ENCODE measurements at regions not wholly inside any gene's neighbourhood (a gene's known extent, or its start where the extent isn't known, plus 50 kb on each side); places are given as distances from the start of the nearest gene placed in this dataset.

GRCh38 chr11:42967653-42968052 is 344.1 kb upstream of the API5 start:
- TF ChIP-seq CTCF (IDR thresholded peaks at IDR 0.05; ENCODE audit: low read depth, low read length) = no peak
- no peak for DNase-seq
- peaks cover 34% of the 10 kb centered on the region for H3K27me3 ChIP-seq (ENCODE audit: insufficient read depth, low read depth, severe bottlenecking)
- H3K36me3 ChIP-seq = no peaks in the 10 kb centered on the region
- no peaks in the 10 kb centered on the region for H3K9me3 ChIP-seq (ENCODE audit: severe bottlenecking)
- H3K27ac ChIP-seq = no peak overlapping the region
- no peak overlapping the region for H3K4me3 ChIP-seq (ENCODE audit: low read depth, low read length)

GRCh38 chr11:42972741-42973140 is 339.1 kb upstream of the API5 start:
- Histone ChIP-seq H3K9me3 (ENCODE audit: severe bottlenecking) (no peaks in the 10 kb centered on the region), H3K36me3 (no peaks in the 10 kb centered on the region), H3K4me3 (ENCODE audit: low read depth, low read length) (no peak overlapping the region), H3K27ac (no peak overlapping the region), H3K27me3 (ENCODE audit: insufficient read depth, low read depth, severe bottlenecking) (peaks cover 31% of the 10 kb centered on the region)
- no peak for TF ChIP-seq CTCF (IDR thresholded peaks at IDR 0.05; ENCODE audit: low read depth, low read length)
- DNase-seq = no peak

GRCh38 chr11:42974510-42975179 is 337.2 kb upstream of the API5 start:
- Histone ChIP-seq H3K27me3 (ENCODE audit: insufficient read depth, low read depth, severe bottlenecking) (peaks cover 36% of the 10 kb centered on the region), H3K9me3 (ENCODE audit: severe bottlenecking) (no peaks in the 10 kb centered on the region), H3K27ac (no peak overlapping the region), H3K36me3 (no peaks in the 10 kb centered on the region), H3K4me3 (ENCODE audit: low read depth, low read length) (no peak overlapping the region)
- peak; percentile 30; the same call in 1 of the 2 replicates for TF ChIP-seq CTCF (IDR thresholded peaks at IDR 0.05; ENCODE audit: low read depth, low read length)
- DNase-seq = no peak

- H3K27me3 ChIP-seq (ENCODE audit: insufficient read depth, low read depth, severe bottlenecking) = peaks cover 35% of the 10 kb centered on the region
- H3K27ac ChIP-seq = no peak overlapping the region
- no peak for DNase-seq
- no peaks in the 10 kb centered on the region for H3K9me3 ChIP-seq (ENCODE audit: severe bottlenecking)
- H3K4me3 ChIP-seq (ENCODE audit: low read depth, low read length) = no peak overlapping the region
- no peak for TF ChIP-seq CTCF (IDR thresholded peaks at IDR 0.05; ENCODE audit: low read depth, low read length)
- H3K36me3 ChIP-seq = no peaks in the 10 kb centered on the region
Observed at GRCh38 chr11:42975180-42975529, 336.6 kb upstream of the API5 start.

GRCh38 chr11:42976636-42977217 is 335.1 kb upstream of the API5 start:
- Histone ChIP-seq H3K36me3 (no peaks in the 10 kb centered on the region), H3K9me3 (ENCODE audit: severe bottlenecking) (no peaks in the 10 kb centered on the region), H3K27ac (no peak overlapping the region), H3K4me3 (ENCODE audit: low read depth, low read length) (no peak overlapping the region), H3K27me3 (ENCODE audit: insufficient read depth, low read depth, severe bottlenecking) (peaks cover 34% of the 10 kb centered on the region)
- TF ChIP-seq CTCF (IDR thresholded peaks at IDR 0.05; ENCODE audit: low read depth, low read length) = no peak
- no peak for DNase-seq

- H3K27me3 ChIP-seq (ENCODE audit: insufficient read depth, low read depth, severe bottlenecking) = peaks cover 22% of the 10 kb centered on the region
- no peak overlapping the region for H3K27ac ChIP-seq
- no peaks in the 10 kb centered on the region for H3K36me3 ChIP-seq
- H3K9me3 ChIP-seq (ENCODE audit: severe bottlenecking) = no peaks in the 10 kb centered on the region
- no peak for TF ChIP-seq CTCF (IDR thresholded peaks at IDR 0.05; ENCODE audit: low read depth, low read length)
- DNase-seq = no peak
- no peak overlapping the region for H3K4me3 ChIP-seq (ENCODE audit: low read depth, low read length)
Observed at GRCh38 chr11:42992594-42992993, 319.2 kb upstream of the API5 start.
